Eye (tissue), 1 donor: ENCODE measurements at regions not wholly inside any gene's neighbourhood (a gene's known extent, or its start where the extent isn't known, plus 50 kb on each side); places are given as distances from the start of the nearest gene placed in this dataset.

Experiments used
- DNase-seq: peaks from one replicate; pipeline ENCODE4 v3.0.0-alpha.2; 2015

DNA sequence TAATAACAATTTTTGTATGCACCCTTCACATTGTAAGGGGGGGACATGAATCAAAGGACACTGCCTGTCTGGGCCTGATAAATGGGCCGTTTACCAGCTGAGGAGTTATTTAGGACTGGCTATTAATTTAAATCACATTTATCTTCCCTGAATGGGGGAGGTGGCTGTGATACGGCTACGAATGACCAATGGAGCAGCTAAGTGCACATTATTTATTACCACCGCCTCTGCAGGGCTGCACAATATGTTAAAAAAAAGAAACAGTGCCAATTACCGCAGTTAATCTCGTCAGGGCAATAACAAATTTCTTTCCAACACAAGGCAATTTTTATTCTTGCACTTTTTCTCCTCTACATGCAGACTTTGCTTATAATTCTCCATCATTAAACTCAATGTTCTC is 318.4 kb downstream of the IRX2 start:
- no peak for DNase-seq

DNA sequence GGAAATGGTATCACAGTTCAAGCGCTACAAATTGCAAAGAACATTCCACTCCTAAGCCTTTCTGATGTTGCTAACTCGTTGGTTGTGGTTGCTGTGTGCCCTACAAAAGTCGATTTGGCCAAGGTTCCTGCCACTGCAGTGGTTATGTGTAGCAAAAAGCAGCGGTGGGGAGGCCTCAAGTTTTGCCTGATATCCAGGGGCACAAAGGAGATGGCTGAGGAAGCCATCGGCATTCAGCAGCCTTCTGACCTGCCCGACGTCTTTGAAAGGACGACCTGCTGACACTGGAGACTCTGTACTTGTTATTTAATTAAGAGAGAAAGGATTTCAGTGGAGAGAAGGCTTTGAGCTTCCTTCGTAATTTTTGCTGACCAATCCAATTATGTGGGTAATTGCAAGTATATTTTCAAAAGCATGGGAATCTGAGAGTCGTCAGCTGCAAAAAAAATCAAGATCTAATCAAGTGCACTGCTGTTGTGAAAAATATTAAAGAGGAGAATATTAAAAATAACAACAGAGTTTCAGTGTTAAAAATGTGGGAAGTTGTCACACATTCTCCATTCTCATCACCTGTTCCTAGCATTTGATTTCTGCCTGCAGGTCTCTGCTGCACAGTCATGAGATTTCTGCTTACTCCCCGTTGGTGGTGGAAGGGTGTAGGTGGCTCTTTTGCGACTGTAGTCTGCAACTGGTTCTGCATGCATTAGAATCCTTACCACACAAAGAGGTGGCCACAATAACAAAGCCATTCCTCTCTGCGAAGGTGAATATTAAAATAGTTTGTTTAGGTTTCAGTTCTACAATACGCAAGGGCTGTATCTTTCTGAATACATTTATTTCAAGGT is 319.2 kb downstream of the IRX2 start:
- DNase-seq = peak; percentile 50

DNA sequence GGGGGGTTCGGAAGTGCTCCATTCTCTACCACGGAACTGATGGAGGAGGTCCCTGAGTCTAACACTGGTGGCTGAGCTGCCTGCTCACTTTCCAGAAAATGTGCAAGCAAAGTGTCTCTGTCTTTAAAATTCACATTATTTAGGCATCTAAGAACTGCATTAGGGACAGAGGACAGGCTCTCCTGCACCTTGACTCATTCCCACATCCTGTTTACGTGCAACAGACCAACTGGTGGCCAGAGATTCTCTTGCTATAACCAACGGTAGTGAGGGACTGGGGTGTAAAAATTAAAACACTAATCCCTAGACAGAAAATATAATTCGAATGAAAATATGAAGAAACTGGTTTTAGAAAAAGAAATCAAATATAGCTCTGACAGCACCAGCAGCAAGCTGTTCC is 320.9 kb downstream of the IRX2 start:
- peak; percentile 15 for DNase-seq

DNA sequence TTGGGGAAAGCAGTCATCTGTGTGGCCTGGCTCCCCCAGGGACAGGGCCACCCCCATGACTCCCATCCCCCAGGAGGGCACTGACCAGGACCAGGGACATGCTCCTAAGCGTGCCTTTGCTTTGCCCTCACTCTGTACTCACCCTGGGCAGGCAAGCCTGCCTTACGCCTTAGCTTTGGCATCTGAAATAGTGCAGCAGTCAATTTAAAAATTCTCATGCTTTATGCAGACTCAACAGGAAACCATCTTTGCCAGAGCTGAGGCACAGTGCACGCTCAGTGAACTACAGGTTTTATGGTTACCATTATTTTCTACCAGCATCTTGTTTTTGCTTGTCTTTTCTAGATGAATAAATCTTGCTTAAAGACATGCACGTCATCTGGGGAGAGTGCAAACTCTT is 323.5 kb downstream of the IRX2 start:
- DNase-seq = peak; percentile 13

DNA sequence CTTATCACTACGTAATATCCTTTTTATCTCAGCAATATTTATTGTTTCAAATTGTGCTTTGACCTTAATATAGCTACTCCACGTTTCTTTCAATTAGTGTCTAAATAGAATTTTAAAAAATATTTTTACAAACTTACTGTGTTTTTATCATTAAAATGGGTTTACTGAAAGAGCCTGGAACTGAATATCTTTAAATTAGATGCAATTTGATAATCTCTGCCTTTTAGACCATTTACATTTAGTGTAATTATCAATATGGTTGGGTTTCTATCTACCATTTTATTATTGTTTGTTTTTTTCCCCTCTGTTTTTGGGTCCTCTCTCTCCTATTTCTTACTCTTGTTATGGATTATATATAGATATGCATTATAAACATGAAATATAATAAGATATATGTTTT is 327.8 kb downstream of the IRX2 start:
- no peak for DNase-seq

DNA sequence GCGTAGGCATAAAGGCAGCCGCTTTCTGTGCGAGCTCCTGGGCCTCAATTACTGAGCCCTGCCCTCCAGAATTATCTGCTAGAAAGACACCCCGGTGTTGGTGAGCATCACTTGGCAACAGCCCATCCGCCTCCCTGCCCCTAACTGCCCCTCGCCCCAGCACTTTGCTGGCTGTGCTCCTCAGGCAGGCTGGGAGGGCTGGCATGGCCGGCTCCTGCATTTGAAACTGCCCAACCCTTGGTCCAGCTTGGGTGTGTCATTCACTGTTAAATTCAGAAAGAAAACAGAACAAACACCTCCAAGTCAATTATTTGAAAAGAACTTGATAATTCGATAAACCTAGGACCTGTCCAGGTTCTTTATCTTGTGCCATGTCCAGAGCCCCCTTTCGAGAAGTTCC is 334.2 kb downstream of the IRX2 start:
- no peak for DNase-seq

DNA sequence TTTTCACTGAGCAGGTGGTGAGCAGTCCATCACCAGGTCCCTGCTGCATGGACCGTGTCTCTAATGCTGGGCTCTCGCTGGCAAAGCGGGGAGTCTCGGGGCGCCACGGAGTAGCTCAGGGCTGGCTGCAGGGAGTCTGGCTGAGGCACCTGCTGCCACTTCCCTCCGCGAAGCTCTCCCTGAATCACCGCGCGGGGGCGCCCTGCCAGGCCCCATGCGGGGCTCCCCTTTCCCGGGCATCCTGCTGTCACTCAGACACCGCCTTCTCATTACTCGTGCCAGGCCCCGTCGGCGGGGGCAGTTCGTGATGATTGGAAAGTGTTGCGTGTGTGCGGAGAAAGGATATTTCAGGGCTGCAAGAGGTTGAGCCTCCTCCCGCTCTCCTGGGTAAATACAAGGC is 335.8 kb downstream of the IRX2 start:
- DNase-seq = no peak

DNA sequence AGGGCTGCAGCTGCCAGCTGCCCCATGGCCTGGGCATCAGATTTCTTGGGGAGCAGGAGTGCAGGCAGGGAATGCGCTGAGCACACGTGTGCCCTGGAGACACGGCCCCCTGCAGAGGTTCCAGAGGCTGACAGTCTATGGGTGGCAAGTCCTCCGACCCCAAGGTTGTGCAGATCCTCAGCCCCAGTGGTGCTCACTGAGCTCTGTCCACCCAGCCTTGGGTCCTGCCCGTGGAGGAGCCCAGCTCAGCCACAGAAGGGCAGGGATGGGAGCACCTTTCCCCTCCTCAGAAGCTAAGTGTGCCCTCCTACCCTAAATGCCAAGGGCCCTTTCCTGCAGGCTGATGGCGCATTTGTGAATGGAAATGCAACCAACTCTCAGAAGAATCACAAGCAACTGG is 341.0 kb downstream of the IRX2 start:
- no peak for DNase-seq

DNA sequence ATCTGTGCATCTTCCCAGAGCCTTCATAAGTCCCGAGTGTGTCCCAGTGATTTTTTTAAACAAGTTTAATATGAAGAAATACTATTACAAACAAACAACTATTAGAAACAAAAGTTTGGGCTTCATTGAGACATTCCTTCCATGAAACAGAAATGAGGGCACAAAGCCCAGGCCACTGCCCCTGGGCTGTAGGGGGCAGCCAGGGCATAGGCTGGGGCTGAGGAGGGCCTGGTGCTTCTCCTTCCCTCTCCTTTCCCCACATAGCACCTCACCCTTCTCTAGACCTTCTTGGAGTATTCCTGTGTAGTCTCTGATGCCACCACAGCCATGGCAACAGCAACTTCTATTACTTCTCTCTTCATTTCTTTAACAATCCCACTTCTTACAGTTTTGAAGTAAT is 348.2 kb downstream of the IRX2 start:
- DNase-seq = no peak

DNA sequence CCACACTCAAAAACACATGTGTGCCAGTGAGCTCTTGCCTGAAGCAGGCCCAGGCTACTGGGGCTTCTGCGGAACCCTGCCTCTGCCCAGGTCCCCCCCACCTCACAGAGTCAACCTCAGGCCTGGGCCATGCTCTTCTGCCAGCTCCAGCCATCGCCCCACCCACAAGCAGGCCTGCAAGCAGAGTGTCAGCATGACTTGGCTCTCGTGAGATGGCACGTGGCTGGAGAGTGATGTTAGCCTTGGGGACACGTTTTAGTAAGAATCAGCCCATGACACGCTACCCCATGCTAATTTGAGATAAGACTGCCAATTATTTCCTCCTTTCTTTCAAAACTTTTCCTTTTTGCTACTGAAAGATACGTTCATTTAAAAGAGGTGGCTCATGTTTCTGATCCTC is 351.7 kb downstream of the IRX2 start:
- no peak for DNase-seq

DNA sequence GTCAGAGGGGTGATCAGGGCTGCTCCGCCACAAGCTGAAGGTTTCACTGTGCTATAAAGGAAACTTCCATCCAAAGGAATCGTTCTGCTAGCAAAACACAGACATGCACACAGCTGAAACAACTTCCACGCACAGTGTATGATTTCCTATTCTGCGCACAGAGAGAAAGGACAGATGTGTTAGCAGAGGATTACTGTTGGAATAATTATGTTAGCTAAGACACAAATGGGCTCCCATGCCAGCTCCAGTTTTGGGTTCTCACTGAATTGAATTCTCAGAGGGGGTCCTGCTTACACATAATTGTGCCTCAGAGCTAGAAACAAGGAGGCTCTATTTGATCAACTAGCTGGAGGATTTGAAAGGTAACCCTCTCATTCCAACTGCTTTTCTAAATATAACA is 352.4 kb downstream of the IRX2 start:
- no peak for DNase-seq

DNA sequence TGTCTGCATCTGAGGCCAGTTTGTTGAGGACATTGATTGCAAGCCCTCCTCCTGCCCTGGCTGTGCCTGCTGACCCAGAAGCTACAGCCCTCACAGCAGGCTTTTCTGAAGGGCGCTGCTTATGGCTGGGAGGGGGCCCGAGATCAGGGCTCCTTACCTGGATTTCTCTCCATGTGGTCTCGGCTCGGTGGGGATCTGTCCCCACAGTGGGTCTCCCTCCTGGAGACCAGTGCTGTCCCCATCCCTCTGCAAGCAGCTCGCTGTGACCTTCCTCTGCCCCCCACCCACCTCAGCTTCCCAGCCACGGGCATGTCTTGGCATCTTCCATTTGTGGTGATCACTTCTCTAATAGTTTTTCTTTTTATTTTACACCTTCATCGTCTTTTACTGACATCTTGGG is 357.9 kb downstream of the IRX2 start:
- no peak for DNase-seq

DNA sequence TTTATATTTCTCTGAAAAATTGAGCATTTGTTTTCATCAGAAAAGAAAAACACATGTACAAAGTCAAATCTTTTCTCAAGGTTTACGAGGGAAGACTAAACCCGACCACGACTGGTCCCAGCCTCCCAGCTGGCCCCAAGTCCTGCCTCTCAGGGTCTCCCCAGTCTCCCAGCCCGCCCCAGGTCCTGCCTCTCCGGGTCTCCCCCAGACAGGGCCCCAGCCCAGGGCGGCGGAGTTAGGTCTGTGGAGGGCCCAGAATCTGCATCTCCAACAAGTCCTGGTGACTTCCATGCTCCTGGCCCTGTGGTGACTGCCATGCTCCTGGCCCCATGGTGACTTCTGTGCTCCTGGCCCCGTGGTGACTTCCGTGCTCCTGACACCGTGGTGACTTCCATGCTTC is 359.9 kb downstream of the IRX2 start:
- DNase-seq = no peak

DNA sequence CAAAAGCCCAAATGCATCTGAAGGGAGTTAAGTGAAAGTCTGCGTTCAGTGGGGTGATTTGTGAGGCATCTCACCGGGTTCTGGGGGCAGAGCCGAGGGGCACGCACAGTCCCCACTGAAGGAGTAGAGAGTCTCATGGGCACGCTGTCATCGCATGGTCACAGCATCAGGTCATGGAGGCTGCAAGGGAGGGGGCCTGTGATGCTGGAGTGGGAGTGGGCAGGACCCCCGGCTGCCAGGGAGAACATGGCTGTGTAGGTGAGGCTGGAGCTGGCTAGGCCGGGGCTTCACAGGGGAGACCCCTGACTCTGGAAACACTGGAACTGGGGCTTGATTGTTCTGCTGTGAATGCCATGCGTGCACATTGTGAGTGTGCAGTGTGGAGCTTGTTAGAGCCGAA is 360.5 kb downstream of the IRX2 start:
- no peak for DNase-seq

DNA sequence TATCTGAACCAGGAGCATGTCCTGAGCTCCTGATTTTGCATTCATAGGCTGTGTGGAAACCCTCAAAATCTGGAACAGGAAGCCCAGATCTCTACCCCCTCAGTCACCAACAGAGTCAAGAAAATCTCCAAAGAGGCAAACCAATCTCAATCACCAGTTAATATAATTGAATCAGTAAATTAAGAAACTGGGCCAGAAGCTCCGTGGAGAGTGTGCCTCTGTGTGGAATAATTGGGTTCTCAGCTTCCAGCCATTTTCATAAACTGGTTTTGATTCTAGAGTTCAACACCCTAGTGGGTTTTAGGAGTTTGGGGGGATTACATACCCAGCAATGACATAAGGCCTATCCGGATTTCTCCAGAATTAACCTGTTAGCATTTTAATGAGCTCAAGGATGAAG is 362.9 kb downstream of the IRX2 start:
- DNase-seq = no peak

DNA sequence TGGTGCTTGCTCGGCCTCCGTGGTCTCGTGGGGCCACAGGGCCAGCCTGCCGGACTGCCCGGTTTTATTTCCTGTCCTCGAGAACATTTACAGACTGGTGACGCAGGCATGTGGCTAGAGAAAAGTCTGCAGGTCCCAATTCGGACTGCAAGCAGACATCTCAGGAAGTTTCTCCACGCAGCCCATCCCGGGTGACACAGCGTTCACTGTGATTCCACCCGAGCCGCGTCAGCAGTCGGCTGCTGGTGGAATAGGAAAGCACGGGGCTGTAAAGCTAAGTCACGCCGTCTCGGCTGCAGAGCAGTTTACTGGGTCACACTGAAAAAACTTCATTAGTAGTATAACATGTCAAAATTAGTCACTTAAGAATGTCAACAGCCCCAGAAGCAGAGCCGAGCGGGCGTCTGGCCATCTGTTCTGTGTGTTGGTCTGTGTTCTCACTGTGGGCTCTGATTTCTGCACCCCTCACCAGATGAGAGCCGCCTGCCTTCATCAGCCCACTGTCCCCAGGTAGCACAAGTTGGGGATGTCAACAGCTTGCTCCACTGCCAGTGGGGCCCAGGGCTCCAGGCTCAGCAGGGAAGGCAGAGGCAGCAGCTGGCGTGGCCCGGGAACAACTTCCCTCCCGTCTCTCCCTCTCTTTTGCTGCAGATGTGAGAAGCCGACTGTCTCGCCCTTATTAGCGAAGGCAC is 363.7 kb downstream of the IRX2 start:
- peak; percentile 59 for DNase-seq

DNA sequence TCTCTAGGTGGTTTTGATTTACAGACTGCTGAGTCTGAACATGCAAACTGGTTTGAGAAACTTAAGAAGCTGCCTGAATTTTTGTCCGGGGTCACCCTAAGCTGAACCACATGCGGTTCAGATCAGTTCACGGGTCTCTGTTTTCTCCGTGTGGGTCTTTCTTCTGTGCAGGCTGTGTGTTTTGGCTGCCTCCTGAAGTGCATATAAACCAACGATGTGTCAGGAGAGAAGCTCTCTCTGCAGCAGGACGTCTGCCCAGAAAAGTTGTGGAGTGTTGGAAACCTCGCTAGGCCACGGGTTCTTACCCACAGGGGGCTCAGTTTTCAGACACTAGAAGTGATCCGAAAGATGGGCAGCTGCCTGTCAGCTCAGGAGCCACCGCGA is 364.2 kb downstream of the IRX2 start:
- no peak for DNase-seq

DNA sequence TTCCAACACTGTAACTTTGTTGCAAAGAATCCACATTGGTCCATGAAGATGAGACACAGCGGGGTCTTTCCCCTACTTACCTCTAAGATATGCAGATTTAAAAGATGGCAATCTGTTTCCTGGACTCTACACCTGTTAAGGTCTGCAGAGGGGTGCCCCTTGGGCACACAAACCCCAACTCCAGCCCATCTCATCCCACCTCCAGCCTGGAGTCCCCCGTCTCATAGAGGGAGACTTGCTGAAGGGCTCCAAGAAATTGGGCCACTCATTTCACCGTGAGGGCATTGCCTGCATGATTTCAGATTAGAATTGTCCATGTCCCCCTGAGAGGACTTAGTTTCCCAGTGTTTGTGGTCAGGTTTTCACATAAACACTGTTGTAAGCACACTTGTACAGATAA is 365.7 kb downstream of the IRX2 start:
- DNase-seq = no peak

DNA sequence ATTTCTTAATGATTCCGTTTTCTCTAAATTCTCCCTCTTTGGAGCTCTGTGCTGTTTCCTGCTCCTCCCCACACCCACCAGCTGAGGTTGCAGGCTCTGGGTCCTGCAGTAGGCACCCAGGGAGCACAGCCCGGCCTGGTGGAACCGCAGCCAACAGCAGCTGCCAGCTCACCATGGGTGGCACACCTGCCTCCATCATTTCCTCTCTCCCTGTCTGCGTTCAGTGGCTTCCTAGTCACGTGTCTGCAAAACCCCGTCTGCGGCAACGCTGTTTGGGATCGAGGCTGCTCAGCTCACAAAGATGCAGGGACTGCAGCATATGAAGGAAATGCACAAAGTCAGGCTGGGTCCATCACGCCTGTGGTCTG is 367.8 kb downstream of the IRX2 start:
- no peak for DNase-seq

DNA sequence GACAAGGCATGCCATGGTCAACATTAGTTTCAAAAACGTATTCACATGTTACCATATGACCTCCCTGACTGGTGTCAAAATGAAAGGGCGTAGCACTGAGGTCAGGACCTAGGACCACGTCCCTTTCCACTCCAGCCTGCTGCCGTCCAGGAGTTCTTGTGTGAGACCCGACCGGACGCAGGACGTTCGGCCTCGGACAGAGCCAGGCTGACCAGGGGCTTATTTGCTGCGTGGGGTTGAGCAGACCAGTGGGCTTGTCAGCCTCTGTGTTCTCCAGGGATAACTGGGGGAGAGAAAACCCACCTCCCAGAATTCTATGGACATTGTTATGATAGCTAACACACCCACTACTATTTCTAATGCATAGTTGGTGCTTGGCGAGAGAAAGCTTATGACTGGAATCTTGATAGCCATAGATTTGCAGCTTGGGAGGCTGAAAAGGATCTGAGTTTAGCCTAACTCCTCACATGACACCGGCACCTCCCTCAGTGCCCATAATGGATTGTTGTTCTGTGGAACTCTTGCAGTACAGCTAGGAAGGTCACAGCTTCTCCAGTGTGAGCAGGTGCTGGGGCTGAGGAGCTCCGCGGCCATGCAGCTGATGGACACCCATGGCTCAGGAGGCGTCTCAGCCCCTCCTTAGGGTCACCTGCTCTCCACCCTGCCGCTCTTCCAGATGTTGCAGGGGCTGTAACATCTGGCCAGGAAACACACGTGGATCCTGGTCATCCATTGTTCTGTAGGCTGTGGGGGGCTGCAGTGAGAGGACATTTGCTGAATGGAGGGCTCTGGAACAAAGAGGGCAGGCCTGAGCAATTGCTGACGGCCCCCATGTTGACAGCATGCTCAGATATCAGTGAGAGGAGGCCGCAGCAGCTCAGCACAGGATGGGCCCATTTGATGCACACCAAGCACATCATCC is 368.4 kb downstream of the IRX2 start:
- DNase-seq = no peak

DNA sequence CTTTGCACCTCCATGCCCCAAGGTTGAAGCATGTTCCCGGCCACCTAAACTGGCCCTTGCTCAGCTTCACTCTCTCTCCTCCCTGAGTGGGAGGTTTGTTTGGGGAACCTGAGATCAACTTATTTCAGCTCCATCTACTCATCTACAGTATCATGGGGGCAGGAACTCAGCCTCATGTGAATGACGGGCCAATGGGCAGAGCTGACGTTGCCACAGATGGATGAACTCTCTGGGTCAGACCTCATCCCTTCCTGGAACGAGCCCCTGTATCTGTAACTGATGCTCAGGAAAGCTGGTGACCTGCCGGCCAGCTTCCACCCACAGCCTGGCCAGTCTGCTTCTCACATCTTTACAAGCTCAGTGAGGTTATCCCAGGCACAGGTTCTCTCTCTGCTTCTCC is 369.6 kb downstream of the IRX2 start:
- DNase-seq = no peak

DNA sequence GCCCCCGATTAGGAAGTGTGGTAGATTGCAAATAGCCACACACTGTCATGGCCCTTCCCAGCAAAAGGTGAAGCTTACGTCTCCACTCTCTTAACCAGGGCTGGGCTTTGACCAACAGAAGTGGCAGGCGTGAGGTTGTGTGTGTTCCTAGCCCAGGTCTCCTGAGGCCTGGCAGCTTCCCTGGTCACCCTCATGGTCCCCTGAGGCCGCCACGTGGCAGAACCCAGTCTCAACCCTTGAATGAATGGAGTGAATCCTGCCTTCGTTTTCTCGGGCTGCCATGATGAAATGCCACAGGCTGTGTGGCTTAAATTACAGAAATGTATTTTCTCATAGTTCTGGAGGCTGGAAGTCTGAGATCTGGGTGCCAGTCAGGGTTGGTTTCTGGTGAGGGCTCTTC is 370.4 kb downstream of the IRX2 start:
- DNase-seq = no peak

DNA sequence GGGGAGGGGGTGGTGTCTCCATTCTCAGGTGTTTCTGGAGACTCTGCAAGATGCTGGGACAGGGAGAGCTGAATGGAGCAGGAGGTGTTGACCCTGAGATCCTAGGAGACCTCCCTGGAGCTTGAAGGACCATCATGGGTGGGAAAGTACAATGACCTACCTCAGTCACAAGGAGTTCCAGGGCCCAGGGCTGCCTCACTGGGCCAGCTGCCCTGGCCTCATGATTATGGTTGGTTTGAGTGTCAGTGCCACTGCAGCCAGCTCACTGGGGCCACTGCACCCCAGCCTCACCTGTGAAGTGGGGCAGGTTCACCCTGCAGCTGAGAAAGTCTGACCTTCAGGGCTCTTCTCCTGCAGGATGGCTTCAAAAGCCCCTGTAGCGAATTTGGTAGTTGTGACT is 372.5 kb downstream of the IRX2 start:
- DNase-seq = no peak

DNA sequence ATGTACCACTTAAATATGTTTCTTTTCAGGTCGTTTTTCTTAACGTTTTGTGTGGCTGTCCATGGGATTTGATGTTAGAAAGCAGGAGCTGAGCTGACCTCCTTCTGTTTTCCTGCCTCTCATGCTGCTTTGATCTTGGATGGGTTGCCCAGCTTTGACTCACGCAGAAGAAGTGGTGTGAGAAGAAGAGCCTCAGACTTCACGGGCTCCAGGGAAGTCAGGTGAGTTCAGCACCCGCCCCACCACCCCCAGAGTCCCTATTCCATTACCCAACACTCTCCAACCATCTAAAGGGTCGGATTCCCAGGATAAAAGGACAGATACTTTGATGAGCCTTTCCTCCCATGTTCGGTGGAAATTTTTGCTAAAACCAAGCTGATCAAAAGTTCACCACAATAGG is 373.4 kb downstream of the IRX2 start:
- DNase-seq = no peak
